Activated naive CD4-positive, alpha-beta T cell treated with anti-CD3 and anti-CD28 coated beads for 36 hours (primary cell): ENCODE measurements at regions not wholly inside any gene's neighbourhood (a gene's known extent, or its start where the extent isn't known, plus 50 kb on each side); places are given as distances from the start of the nearest gene placed in this dataset.

ENCODE experiments used
- CTCF ChIA-PET: fragments of 350-600 bp; sonication (Branson Sonifier 250); formaldehyde crosslinking; loops from one replicate; lab custom pipeline; 2021; ENCODE audit warnings: antibody characterized with exemption; lab: Charles Lee
- DNase-seq: peaks from one replicate; pipeline ENCODE4 v3.0.0-alpha.2; 2020
- H3K27ac Mint-ChIP-seq: one replicate; pipeline ENCODE4 v1.8.0; 2021; ENCODE audit warnings: mild to moderate bottlenecking, mixed read lengths
- H3K27me3 Mint-ChIP-seq: one replicate; pipeline ENCODE4 v1.8.0; 2021; ENCODE audit warnings: low read depth, mixed read lengths
- H3K36me3 Mint-ChIP-seq: one replicate; pipeline ENCODE4 v1.8.0; 2021; ENCODE audit warnings: low read depth, mixed read lengths
- H3K4me1 Mint-ChIP-seq: one replicate; pipeline ENCODE4 v1.8.0; 2021; ENCODE audit warnings: low read depth, mixed read lengths
- H3K4me3 Mint-ChIP-seq: one replicate; pipeline ENCODE4 v1.8.0; 2021; ENCODE audit warnings: mild to moderate bottlenecking, moderate library complexity, mixed read lengths
- H3K9me3 Mint-ChIP-seq: one replicate; pipeline ENCODE4 v1.8.0; 2021; ENCODE audit warnings: mixed read lengths
- intact Hi-C: fragments of 100-400 bp; cut with micrococcal nuclease; formaldehyde crosslinking; loops from one replicate; pipeline ENCODE4 v1.15.1; 2023

DNA sequence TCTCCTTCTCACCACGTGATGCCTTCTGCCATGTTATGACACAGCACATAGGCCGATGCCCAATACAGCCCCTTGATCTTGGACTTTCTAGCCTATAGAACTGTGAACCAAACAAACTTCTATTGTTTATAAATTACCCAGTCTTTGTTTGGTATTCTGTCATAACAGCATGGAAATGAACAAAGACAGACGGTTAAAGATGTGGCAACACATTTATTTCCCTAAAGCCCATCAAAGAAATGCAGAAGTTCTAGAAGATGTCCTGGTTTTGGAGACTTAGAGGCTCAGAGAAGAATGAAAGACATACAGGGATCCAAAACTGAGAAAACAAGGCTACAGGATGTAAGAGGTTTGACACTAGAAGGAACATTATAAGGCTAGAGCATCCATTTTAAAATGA lies 600.8 kb upstream of the DAB2 start:
- Mint-ChIP-seq H3K4me3 (no peak overlapping the region), H3K4me1 (peaks cover 3% of the 10 kb centered on the region), H3K36me3 (no peaks in the 10 kb centered on the region), H3K27ac (no peak overlapping the region), H3K27me3 (peaks cover 5% of the 10 kb centered on the region), H3K9me3 (no peaks in the 10 kb centered on the region)
- CTCF ChIA-PET = no interaction called here
- DNase-seq = no peak
- intact Hi-C loops = loop anchor here (10.0 kb wide), 2 partner anchors 219 to 469 kb away; no protein-coding TSS in a partner anchor

DNA sequence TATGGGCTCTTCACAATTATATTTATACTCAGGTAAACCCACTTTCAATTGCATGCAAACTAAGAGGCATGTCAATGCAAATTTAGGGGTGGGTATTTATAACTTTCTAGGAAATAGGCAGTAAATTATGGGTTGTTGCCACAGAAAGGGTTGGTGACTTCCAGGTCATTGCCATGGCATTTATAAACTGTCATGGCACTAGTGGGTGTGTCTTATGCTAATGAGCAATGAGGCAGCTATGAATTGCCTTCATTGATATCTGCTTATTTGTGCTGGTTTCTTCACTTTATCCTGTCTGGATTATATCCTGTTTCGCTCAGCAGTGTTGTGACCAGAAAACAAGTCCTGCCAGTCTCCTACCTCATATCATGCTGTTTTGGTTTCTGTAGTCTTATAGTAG lies 597.3 kb upstream of the DAB2 start:
- intact Hi-C loops = loop anchor here (10.0 kb wide), 2 partner anchors 223 to 473 kb away; no protein-coding TSS in a partner anchor
- peaks cover 10% of the 10 kb centered on the region for H3K27me3 Mint-ChIP-seq
- H3K36me3 Mint-ChIP-seq = no peaks in the 10 kb centered on the region
- no peaks in the 10 kb centered on the region for H3K4me1 Mint-ChIP-seq
- no peaks in the 10 kb centered on the region for H3K9me3 Mint-ChIP-seq
- no peak for DNase-seq
- H3K4me3 Mint-ChIP-seq = no peak overlapping the region
- H3K27ac Mint-ChIP-seq = no peak overlapping the region
- CTCF ChIA-PET = interaction anchor here (1.5 to 1.8 kb wide), 2 partner anchors 61 to 73 kb away, joined by 3 to 4 read pairs; no protein-coding TSS in a partner anchor

DNA sequence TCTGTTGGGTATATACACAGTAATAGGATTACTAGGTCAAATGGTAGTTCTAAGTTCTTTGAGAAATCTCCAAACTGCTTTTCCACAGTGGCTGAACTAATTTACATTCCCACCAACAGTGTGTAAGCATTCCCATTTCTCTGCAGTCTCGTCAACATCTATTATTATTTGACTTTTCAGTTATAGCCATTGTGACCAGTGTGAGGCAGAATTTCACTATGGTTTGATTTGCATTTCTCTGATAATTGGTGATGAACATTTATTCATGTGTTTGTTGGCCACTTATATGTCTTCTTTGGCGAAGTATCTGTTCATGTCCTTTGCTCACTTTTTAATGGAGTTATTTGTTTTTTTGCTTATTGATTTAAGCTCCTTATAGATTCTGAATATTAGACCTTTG lies 596.2 kb upstream of the DAB2 start:
- Mint-ChIP-seq H3K27ac (no peak overlapping the region), H3K4me1 (no peaks in the 10 kb centered on the region), H3K27me3 (peaks cover 10% of the 10 kb centered on the region), H3K36me3 (no peaks in the 10 kb centered on the region), H3K9me3 (no peaks in the 10 kb centered on the region), H3K4me3 (no peak overlapping the region)
- intact Hi-C loops = loop anchor here (1.0 to 10.0 kb wide), 4 partner anchors 224 to 715 kb away; no protein-coding TSS in a partner anchor
- CTCF ChIA-PET = interaction anchor here (0.9 to 1.8 kb wide), 3 partner anchors 60 to 383 kb away, joined by 3 to 4 read pairs (median 3); no protein-coding TSS in a partner anchor
- DNase-seq = no peak

DNA sequence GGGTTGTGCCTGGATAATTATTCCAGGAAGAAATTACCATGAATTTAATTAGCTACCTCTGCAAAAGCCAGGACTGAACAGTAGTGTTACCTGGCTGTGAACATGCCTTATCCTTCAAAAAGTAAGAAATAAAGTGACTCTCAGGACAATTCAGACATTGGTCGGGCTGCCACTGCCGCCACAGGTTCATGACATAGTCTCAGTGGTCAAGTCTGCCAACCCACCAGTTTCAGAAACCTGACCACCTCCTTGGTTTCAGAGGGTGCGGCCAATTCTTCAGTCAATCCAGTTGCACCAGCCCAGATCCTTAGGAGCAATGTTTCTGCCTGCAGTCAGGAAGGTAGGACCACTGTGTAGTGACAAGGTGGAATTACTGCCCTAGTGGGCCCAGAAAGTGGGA lies 593.1 kb upstream of the DAB2 start:
- peaks cover 5% of the 10 kb centered on the region for H3K27me3 Mint-ChIP-seq
- H3K9me3 Mint-ChIP-seq = no peaks in the 10 kb centered on the region
- CTCF ChIA-PET = no interaction called here
- no peak overlapping the region for H3K4me3 Mint-ChIP-seq
- no peak overlapping the region for H3K27ac Mint-ChIP-seq
- no peaks in the 10 kb centered on the region for H3K4me1 Mint-ChIP-seq
- H3K36me3 Mint-ChIP-seq = no peaks in the 10 kb centered on the region
- intact Hi-C loops = no loop called here
- no peak for DNase-seq

DNA sequence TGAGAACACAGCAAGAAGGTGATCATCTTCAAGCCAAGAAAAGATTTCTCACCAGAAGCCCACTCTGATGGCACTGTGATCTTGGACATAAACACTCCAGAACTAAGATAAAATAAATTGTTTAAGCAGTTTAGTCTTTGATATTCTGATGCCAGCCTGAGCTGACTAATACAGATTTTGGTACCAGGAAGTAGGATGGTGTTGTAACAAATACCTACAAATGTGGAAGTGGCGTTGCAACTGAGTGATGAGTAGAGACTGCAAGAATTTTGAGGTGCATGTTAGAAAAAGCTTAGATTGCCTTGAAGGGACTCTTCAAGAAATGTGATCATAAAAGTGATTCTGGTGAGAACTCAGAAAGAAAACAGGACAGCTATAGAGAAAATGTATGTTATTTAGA lies 592.4 kb upstream of the DAB2 start:
- H3K36me3 Mint-ChIP-seq = no peaks in the 10 kb centered on the region
- H3K27me3 Mint-ChIP-seq = peaks cover 5% of the 10 kb centered on the region
- intact Hi-C loops = no loop called here
- H3K4me1 Mint-ChIP-seq = no peaks in the 10 kb centered on the region
- H3K4me3 Mint-ChIP-seq = no peak overlapping the region
- H3K9me3 Mint-ChIP-seq = no peaks in the 10 kb centered on the region
- CTCF ChIA-PET = no interaction called here
- no peak for DNase-seq
- no peak overlapping the region for H3K27ac Mint-ChIP-seq

DNA sequence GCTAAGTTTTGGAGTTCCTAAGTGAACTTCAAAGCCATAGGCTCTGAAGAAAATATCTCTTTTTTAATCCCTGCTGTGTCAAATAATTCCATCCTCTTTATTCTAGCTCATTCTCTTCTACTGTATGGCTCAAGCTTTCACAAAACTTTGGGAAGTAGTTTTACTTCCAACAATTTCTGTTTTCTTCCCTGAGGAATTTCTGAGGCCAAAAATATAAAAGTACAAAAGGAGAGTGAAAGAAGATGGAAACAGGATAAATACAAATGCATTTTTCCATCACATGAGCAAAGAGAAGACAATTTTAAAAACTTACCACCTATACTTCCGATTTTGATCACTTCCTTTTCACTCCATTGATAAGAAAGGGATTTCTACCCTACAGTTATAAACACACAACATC lies 585.7 kb upstream of the DAB2 start:
- no peaks in the 10 kb centered on the region for H3K4me1 Mint-ChIP-seq
- no peaks in the 10 kb centered on the region for H3K9me3 Mint-ChIP-seq
- peaks cover 18% of the 10 kb centered on the region for H3K27me3 Mint-ChIP-seq
- no peak overlapping the region for H3K4me3 Mint-ChIP-seq
- CTCF ChIA-PET = no interaction called here
- intact Hi-C loops = no loop called here
- no peak for DNase-seq
- no peak overlapping the region for H3K27ac Mint-ChIP-seq
- no peaks in the 10 kb centered on the region for H3K36me3 Mint-ChIP-seq

DNA sequence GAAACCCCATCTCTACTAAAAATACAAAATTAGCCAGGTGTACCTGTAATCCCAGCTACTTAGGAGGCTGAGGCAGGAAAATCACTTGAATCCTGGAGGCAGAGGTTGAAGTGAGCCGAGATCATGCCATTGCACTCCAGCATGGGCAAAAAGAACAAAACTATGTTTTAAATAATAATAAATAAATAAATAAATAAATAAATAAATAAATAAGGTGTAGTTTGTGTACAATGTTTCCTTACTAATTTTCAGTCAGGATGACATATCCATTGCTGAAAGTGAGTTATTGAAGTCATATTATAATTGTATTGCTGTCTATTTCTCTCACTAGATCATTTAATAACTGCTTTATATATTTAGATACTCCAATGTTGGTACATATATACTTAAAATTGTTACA lies 581.5 kb upstream of the DAB2 start:
- H3K27ac Mint-ChIP-seq = no peak overlapping the region
- H3K27me3 Mint-ChIP-seq = peaks cover 26% of the 10 kb centered on the region
- no peaks in the 10 kb centered on the region for H3K9me3 Mint-ChIP-seq
- no peaks in the 10 kb centered on the region for H3K4me1 Mint-ChIP-seq
- intact Hi-C loops = no loop called here
- H3K4me3 Mint-ChIP-seq = no peak overlapping the region
- H3K36me3 Mint-ChIP-seq = no peaks in the 10 kb centered on the region
- no peak for DNase-seq
- CTCF ChIA-PET = no interaction called here

DNA sequence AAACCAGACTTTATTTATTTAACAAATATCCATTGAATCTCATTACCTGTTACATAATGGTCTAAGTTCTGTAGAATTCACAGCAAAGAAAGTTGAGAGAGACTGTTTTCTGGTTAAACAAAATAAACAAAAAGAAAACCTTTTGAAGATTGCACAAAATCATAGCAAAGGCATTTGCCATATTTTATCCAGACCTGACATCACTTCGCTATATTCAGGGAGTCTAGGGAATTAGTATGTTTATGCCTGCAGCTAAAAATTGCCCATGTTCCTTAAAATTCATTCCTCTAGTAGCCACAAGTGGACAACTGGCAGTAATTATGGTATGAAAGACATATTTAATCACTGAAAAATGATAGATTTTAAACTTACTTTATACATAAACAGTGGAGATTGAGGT lies 577.0 kb upstream of the DAB2 start:
- intact Hi-C loops = no loop called here
- Mint-ChIP-seq H3K9me3 (no peaks in the 10 kb centered on the region), H3K27ac (no peak overlapping the region), H3K27me3 (peaks cover 11% of the 10 kb centered on the region), H3K36me3 (no peaks in the 10 kb centered on the region), H3K4me1 (no peaks in the 10 kb centered on the region), H3K4me3 (no peak overlapping the region)
- no peak for DNase-seq
- CTCF ChIA-PET = no interaction called here

DNA sequence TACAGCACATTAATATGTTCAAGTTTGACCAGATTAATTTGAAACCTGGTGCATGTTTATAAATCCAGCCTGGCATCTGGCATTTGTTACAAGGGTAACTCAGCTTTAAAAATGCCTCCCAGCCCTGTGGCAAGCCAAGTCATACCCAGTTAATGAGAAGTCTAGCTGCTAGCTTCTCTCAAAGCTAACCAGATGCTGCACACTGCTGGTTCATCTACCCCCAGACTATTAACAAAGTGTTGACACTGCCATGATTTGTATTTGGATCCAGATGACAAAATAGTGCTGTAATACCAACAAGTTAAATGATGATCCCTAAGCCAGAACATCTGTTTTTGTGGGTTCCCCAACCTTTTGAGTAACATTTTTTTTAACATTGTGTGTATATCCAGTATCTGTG lies 573.7 kb upstream of the DAB2 start:
- Mint-ChIP-seq H3K27me3 (peaks cover 6% of the 10 kb centered on the region), H3K27ac (no peak overlapping the region), H3K36me3 (no peaks in the 10 kb centered on the region), H3K4me1 (no peaks in the 10 kb centered on the region), H3K4me3 (no peak overlapping the region), H3K9me3 (no peaks in the 10 kb centered on the region)
- intact Hi-C loops = no loop called here
- DNase-seq = no peak
- CTCF ChIA-PET = no interaction called here

DNA sequence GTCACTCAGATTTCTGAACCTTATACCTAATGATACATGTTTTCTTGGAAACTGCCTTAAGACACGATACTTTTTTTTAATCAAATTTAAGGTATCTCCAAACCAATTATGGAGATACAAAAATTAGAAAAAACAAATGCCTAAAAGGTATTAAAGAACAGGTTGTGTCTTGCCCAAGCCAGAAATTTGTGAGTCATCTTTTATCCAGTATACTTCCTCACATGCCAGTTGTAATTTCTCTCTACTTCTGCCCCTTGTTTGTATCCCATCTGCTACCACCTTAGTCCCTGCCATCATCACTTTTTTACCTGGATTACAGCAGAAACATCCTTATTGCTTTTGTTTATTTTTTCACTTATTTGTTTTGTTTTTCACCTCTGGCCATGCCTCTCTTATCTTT lies 571.2 kb upstream of the DAB2 start:
- intact Hi-C loops = no loop called here
- H3K9me3 Mint-ChIP-seq = no peaks in the 10 kb centered on the region
- H3K4me3 Mint-ChIP-seq = no peak overlapping the region

DNA sequence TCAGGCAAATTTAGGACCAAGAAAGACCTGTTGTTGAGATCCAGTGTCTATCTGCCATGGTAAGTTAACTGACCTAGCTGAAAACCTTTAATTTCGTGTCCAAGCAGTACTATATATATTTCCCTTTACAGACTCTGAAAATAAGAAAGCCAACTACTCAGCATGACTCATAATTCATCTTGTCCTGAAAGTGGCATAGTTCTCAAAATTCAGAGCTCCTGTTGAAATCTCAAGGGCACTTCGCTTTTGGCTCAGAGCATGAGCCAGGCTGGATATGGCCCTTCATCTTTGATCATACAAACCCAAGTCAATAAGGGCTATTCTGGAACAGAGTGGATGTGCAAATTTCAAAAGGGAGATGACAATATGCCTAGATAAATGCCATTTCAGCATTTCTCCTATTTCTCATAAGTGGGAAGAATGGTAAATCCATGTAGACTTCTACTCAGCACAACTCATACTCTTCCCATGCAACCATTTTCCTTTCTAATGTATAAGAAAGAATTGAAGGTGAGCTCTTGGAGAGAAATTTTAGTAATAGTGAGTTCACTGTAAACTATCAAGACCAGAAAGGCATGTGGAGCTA lies 567.9 kb upstream of the DAB2 start:
- H3K27me3 Mint-ChIP-seq = peaks cover 12% of the 10 kb centered on the region

More for the DNA sequence above, 571.2 kb upstream of the DAB2 start:
- Mint-ChIP-seq H3K4me1 (peaks cover 4% of the 10 kb centered on the region), H3K27ac (no peak overlapping the region), H3K36me3 (no peaks in the 10 kb centered on the region), H3K27me3 (peaks cover 7% of the 10 kb centered on the region)
- DNase-seq = no peak
- CTCF ChIA-PET = no interaction called here

DNA sequence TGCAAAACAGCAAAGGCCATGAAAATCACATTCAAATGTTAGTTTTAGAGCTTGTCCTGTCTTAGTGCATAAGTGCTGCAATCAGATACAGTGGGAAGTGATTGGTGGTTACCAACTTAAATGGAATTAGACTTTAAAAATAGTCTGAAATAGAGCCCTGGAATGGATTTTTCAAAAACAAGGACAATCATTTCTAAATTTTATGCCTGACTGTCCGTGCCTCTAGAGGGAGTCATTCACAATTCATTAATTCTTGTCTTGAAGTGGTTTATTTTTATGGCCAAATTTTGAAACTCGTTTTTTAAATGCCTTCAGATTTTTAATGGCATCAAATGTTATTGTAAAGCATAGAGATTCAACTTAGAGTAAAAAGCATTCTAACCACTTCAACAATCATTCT lies 561.8 kb upstream of the DAB2 start:
- Mint-ChIP-seq H3K27ac (no peak overlapping the region), H3K9me3 (no peaks in the 10 kb centered on the region), H3K27me3 (peaks cover 8% of the 10 kb centered on the region), H3K4me3 (no peak overlapping the region), H3K36me3 (no peaks in the 10 kb centered on the region), H3K4me1 (peaks cover under 1% of the 10 kb centered on the region)
- intact Hi-C loops = no loop called here
- no peak for DNase-seq
- CTCF ChIA-PET = no interaction called here

More for the DNA sequence above, 567.9 kb upstream of the DAB2 start:
- Mint-ChIP-seq H3K27ac (no peak overlapping the region), H3K4me1 (peaks cover 4% of the 10 kb centered on the region), H3K4me3 (no peak overlapping the region), H3K9me3 (no peaks in the 10 kb centered on the region), H3K36me3 (no peaks in the 10 kb centered on the region)
- no peak for DNase-seq
- intact Hi-C loops = no loop called here
- CTCF ChIA-PET = interaction anchor here (1.0 kb wide), 1 partner anchor 33 kb away, joined by 3 read pairs; no protein-coding TSS in a partner anchor

DNA sequence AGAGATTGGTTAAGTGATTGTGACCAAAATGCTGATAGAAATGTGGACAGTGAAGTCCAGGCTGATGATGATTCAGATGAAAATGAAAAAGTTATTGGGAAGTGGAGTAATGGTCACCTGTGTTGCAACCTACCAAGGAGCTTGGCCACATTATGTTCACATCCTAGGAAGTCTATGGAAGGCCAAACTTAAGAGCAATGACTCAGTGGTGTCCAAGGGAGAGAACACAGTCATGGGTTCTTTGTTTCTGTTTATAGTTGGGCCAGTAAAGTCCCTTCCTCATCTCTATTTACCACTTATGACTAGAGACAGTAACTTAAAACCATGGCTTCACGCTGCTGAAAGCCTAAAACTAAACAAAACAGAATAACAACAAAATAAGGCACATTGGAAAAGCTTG lies 555.3 kb upstream of the DAB2 start:
- CTCF ChIA-PET = interaction anchor here (1.1 kb wide), 1 partner anchor 20 kb away, joined by 4 read pairs; no protein-coding TSS in a partner anchor
- Mint-ChIP-seq H3K4me1 (no peaks in the 10 kb centered on the region), H3K36me3 (no peaks in the 10 kb centered on the region), H3K27ac (no peak overlapping the region), H3K4me3 (no peak overlapping the region), H3K9me3 (no peaks in the 10 kb centered on the region), H3K27me3 (no peaks in the 10 kb centered on the region)
- no peak for DNase-seq
- intact Hi-C loops = no loop called here
